ENCODE measurements at regions not wholly inside any gene's neighbourhood (a gene's known extent, or its start where the extent isn't known, plus 50 kb on each side); places are given as distances from the start of the nearest gene placed in this dataset.

DNA sequence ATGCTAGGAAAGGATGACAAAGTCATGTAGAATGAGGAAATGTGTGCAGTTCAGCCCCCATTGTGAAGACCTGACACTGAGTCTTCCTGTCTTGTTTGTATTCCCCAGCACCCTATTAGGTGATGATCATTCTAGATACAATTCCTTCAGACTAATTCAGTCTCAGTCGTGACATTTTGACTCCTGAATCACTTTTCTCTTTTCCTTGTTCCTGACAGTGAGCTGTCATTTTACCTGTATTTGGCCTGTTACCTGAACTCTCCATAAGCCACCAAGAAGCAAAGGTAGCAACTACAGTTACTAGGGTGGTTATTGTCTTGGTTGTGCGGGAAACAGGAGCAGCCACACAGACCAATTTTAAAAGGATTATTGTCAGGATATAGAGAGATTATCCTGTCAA, 111.4 kb upstream of the TAC1 start:
- no peak overlapping the region for H3K4me2 ChIP-seq (ENCODE audit: control insufficient read depth, insufficient read depth)
- in situ Hi-C loops (cut with MboI) = no loop called here
- no peaks in the 10 kb centered on the region for H3K27me3 ChIP-seq (replicated peaks in 1 of 2; ENCODE audit: control insufficient read depth in 2 of 2, insufficient read depth in 2 of 2, low read length in 1 of 2)
- DNase-seq (ENCODE audit: low read depth, low spot score) = no peak
- TF ChIP-seq, protein P1, sequence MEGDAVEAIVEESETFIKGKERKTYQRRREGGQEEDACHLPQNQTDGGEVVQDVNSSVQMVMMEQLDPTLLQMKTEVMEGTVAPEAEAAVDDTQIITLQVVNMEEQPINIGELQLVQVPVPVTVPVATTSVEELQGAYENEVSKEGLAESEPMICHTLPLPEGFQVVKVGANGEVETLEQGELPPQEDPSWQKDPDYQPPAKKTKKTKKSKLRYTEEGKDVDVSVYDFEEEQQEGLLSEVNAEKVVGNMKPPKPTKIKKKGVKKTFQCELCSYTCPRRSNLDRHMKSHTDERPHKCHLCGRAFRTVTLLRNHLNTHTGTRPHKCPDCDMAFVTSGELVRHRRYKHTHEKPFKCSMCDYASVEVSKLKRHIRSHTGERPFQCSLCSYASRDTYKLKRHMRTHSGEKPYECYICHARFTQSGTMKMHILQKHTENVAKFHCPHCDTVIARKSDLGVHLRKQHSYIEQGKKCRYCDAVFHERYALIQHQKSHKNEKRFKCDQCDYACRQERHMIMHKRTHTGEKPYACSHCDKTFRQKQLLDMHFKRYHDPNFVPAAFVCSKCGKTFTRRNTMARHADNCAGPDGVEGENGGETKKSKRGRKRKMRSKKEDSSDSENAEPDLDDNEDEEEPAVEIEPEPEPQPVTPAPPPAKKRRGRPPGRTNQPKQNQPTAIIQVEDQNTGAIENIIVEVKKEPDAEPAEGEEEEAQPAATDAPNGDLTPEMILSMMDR (IDR thresholded peaks at IDR 0.05 in 2 of 3, conservative IDR thresholded peaks at IDR 0.05 in 1 of 3; ENCODE audit: control insufficient read depth in 2 of 3, extremely low read depth in 1 of 3, insufficient read depth in 1 of 3, low read depth in 3 of 3, low read length in 3 of 3) = no peak
- TF ChIP-seq NR2C1 (IDR thresholded peaks at IDR 0.05) (no peak), RB1 (IDR thresholded peaks at IDR 0.05; ENCODE audit: borderline replicate concordance) (no peak), ZZZ3 (IDR thresholded peaks at IDR 0.05; ENCODE audit: control insufficient read depth, insufficient read length, low read depth) (peak; percentile 10)
- POLR2A ChIA-PET = no interaction called here
- no peaks in the 10 kb centered on the region; the same call in 1 of the 2 replicates for H3K4me1 ChIP-seq (ENCODE audit: control insufficient read depth, insufficient read depth, low read length)
- no peak overlapping the region for H3K9ac ChIP-seq (ENCODE audit: control insufficient read depth, insufficient read depth, low read length)
- H3K36me3 ChIP-seq (ENCODE audit: control insufficient read depth in 2 of 2, insufficient read depth in 2 of 2, low read length in 1 of 2) = no peaks in the 10 kb centered on the region
- CTCF ChIA-PET = no interaction called here
- no peak overlapping the region for H3K4me3 ChIP-seq
- no peak for FAIRE-seq
- RAD21 ChIA-PET (ENCODE audit: unreplicated experiment) = no interaction called here
- H2AFZ ChIP-seq (ENCODE audit: control insufficient read depth, low read depth, low read length) = no peak overlapping the region
- 62% methylated on average over 2 of the region's 2 CpGs for WGBS (ENCODE audit: insufficient coverage, insufficient replicate concordance, low lambda C conversion rate, missing lambda C conversion rate)
- ATAC-seq = no peak
- no peaks in the 10 kb centered on the region for H3K79me2 ChIP-seq (ENCODE audit: control insufficient read depth, insufficient read depth, low read length)
- intact Hi-C loops (cut with micrococcal nuclease; ENCODE audit: unreplicated experiment) = no loop called here
- SMC1A ChIA-PET (ENCODE audit: uncharacterized antibody, unreplicated experiment) = no interaction called here
- no TSS peak for BruUV-seq (replicated peaks)
- H3K27ac ChIP-seq (ENCODE audit: control insufficient read depth, insufficient read depth) = no peak overlapping the region
- H3K9me3 ChIP-seq (replicated peaks; ENCODE audit: control insufficient read depth, insufficient read depth, low read length) = no peaks in the 10 kb centered on the region; the same call in 2 of the 3 replicates
- H4K20me1 ChIP-seq (ENCODE audit: control insufficient read depth, insufficient read depth) = no peaks in the 10 kb centered on the region

DNA sequence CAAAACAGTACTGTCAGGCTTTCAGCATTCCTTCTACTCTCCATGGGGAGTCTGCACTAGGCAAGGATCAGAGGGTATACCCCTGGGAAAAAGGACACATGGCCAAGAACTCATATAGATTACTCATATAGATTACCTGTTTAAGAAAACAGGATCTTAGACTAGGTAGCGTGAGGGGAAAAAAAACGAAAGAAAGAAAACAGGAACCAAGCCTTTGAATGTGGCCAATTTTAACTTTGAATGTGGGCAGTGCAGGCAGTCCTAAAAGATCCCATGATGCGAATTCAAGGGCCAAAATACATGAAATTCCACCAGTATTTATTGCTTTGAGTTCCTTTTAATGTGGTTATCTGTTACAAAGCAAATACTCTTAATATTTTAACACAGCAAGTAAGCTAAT, 108.6 kb upstream of the TAC1 start:
- no peaks in the 10 kb centered on the region for H4K20me1 ChIP-seq (ENCODE audit: control insufficient read depth, insufficient read depth)
- H3K4me2 ChIP-seq (ENCODE audit: control insufficient read depth, insufficient read depth) = peak overlapping the region; percentile 11
- H3K4me1 ChIP-seq (ENCODE audit: control insufficient read depth, insufficient read depth, low read length) = no peaks in the 10 kb centered on the region; the same call in 1 of the 2 replicates
- no peak overlapping the region for H3K9ac ChIP-seq (ENCODE audit: control insufficient read depth, insufficient read depth, low read length)
- in situ Hi-C loops (cut with MboI) (no loop called here), intact Hi-C loops (cut with micrococcal nuclease; ENCODE audit: unreplicated experiment) (no loop called here)
- H3K79me2 ChIP-seq (ENCODE audit: control insufficient read depth, insufficient read depth, low read length) = no peaks in the 10 kb centered on the region
- no peak overlapping the region for H2AFZ ChIP-seq (ENCODE audit: control insufficient read depth, low read depth, low read length)
- no peaks in the 10 kb centered on the region for H3K36me3 ChIP-seq (ENCODE audit: control insufficient read depth in 2 of 2, insufficient read depth in 2 of 2, low read length in 1 of 2)
- H3K27me3 ChIP-seq (replicated peaks in 1 of 2; ENCODE audit: control insufficient read depth in 2 of 2, insufficient read depth in 2 of 2, low read length in 1 of 2) = no peaks in the 10 kb centered on the region
- DNase-seq (ENCODE audit: low read depth, low spot score) = peak; percentile 30
- CTCF ChIA-PET = no interaction called here
- POLR2A ChIA-PET = no interaction called here
- WGBS (ENCODE audit: insufficient coverage, insufficient replicate concordance, low lambda C conversion rate, missing lambda C conversion rate) = 0% methylated on average over 3 of the region's 3 CpGs
- H3K9me3 ChIP-seq (replicated peaks; ENCODE audit: control insufficient read depth, insufficient read depth, low read length) = no peaks in the 10 kb centered on the region; the same call in 2 of the 3 replicates
- FAIRE-seq = no peak
- peak; percentile 93 for ATAC-seq
- H3K4me3 ChIP-seq = no peak overlapping the region
- SMC1A ChIA-PET (ENCODE audit: uncharacterized antibody, unreplicated experiment) = interaction anchor here (0.6 kb wide), 1 partner anchor 351 kb away, joined by 3 read pairs; no protein-coding TSS in a partner anchor
- BruUV-seq (replicated peaks) = no TSS peak
- peak overlapping the region; percentile 6; the same call in 1 of the 2 replicates for H3K27ac ChIP-seq (ENCODE audit: control insufficient read depth, insufficient read depth)
- RAD21 ChIA-PET (ENCODE audit: unreplicated experiment) = no interaction called here
- TF ChIP-seq IRF4 (IDR thresholded peaks at IDR 0.05; ENCODE audit: low read depth, low read length) (peak; percentile 67; the same call in 1 of the 2 replicates), PAX8 (IDR thresholded peaks at IDR 0.05) (no peak), NFXL1 (IDR thresholded peaks at IDR 0.05; ENCODE audit: borderline replicate concordance) (no peak), RUNX3 (IDR thresholded peaks at IDR 0.05; ENCODE audit: low read length) (peak; percentile 91), CREB1 (IDR thresholded peaks at IDR 0.05; ENCODE audit: low read depth) (no peak), CBFB (IDR thresholded peaks at IDR 0.05; ENCODE audit: low read depth) (no peak), RELA (IDR thresholded peaks at IDR 0.05; ENCODE audit: borderline replicate concordance, partially characterized antibody) (no peak), NBN (IDR thresholded peaks at IDR 0.05) (no peak), KDM1A (IDR thresholded peaks at IDR 0.05; ENCODE audit: borderline replicate concordance) (no peak), SRF (IDR thresholded peaks at IDR 0.05; ENCODE audit: low read depth in 2 of 2, low read length in 2 of 2) (no peak), BHLHE40 (IDR thresholded peaks at IDR 0.05; ENCODE audit: borderline replicate concordance in 1 of 2, low read depth in 2 of 2, low read length in 1 of 2) (peak; percentile 28 to 41; a peak in 1 of 4 replicates), TAF1 (IDR thresholded peaks at IDR 0.05; ENCODE audit: borderline replicate concordance, low read depth, low read length) (no peak)
- TF ChIP-seq, protein P2, sequence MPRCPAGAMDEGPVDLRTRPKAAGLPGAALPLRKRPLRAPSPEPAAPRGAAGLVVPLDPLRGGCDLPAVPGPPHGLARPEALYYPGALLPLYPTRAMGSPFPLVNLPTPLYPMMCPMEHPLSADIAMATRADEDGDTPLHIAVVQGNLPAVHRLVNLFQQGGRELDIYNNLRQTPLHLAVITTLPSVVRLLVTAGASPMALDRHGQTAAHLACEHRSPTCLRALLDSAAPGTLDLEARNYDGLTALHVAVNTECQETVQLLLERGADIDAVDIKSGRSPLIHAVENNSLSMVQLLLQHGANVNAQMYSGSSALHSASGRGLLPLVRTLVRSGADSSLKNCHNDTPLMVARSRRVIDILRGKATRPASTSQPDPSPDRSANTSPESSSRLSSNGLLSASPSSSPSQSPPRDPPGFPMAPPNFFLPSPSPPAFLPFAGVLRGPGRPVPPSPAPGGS (IDR thresholded peaks at IDR 0.05; ENCODE audit: borderline replicate concordance, insufficient read depth, low read depth, low read length, poor library complexity, severe bottlenecking) = no peak

Measured in GM12878 (cell line).